ENCODE measurements at regions not wholly inside any gene's neighbourhood (a gene's known extent, or its start where the extent isn't known, plus 50 kb on each side); places are given as distances from the start of the nearest gene placed in this dataset.
"Not testable (repeated sequence)": the region's sequence is repeated elsewhere in the genome, so short reads cannot be mapped to it uniquely, and the experiment has no call there.

- in situ Hi-C loops (cut with HindIII; ENCODE audit: low sequenced_read_pairs), result no loop called here
- DNase-seq (ENCODE audit: low spot score), result no peak
Observed at GRCh38 chr14:46464341-46464740, 187.2 kb downstream of the RPL10L start.

GRCh38 chr14:46451800-46452199 lies 199.8 kb downstream of the RPL10L start:
- in situ Hi-C loops (cut with HindIII; ENCODE audit: low sequenced_read_pairs), result no loop called here
- DNase-seq (ENCODE audit: low spot score), result no peak

- DNase-seq (ENCODE audit: low spot score), result no peak
- in situ Hi-C loops (cut with HindIII; ENCODE audit: low sequenced_read_pairs), result no loop called here
Observed at GRCh38 chr14:46444666-46445065, 206.9 kb downstream of the RPL10L start.

- in situ Hi-C loops (cut with HindIII; ENCODE audit: low sequenced_read_pairs), result no loop called here
- DNase-seq (ENCODE audit: low spot score), result no peak
Observed at GRCh38 chr14:46433381-46433780, 218.2 kb downstream of the RPL10L start.

- in situ Hi-C loops (cut with HindIII; ENCODE audit: low sequenced_read_pairs), result no loop called here
- no peak for DNase-seq (ENCODE audit: low spot score)
Observed at GRCh38 chr14:46432516-46432915, 219.1 kb downstream of the RPL10L start.

- in situ Hi-C loops (cut with HindIII; ENCODE audit: low sequenced_read_pairs), result no loop called here
- no peak for DNase-seq (ENCODE audit: low spot score)
Observed at GRCh38 chr14:46417066-46417465, 234.5 kb downstream of the RPL10L start.

- DNase-seq (ENCODE audit: low spot score), result no peak
- in situ Hi-C loops (cut with HindIII; ENCODE audit: low sequenced_read_pairs), result no loop called here
Observed at GRCh38 chr14:46404865-46405811, 246.4 kb downstream of the RPL10L start.

GRCh38 chr14:46402001-46402690 lies 249.4 kb downstream of the RPL10L start:
- in situ Hi-C loops (cut with HindIII; ENCODE audit: low sequenced_read_pairs); DNase-seq (ENCODE audit: low spot score): not testable (repeated sequence)

GRCh38 chr14:46401066-46401465 lies 250.5 kb downstream of the RPL10L start:
- DNase-seq (ENCODE audit: low spot score), result no peak
- in situ Hi-C loops (cut with HindIII; ENCODE audit: low sequenced_read_pairs), result no loop called here

GRCh38 chr14:46399049-46399448 lies 252.5 kb downstream of the RPL10L start:
- in situ Hi-C loops (cut with HindIII; ENCODE audit: low sequenced_read_pairs), result no loop called here
- no peak for DNase-seq (ENCODE audit: low spot score)

GRCh38 chr14:46384611-46385010 lies 267.0 kb downstream of the RPL10L start:
- no peak for DNase-seq (ENCODE audit: low spot score)
- in situ Hi-C loops (cut with HindIII; ENCODE audit: low sequenced_read_pairs), result no loop called here

GRCh38 chr14:46381674-46382073 lies 269.9 kb downstream of the RPL10L start:
- DNase-seq (ENCODE audit: low spot score), result no peak
- in situ Hi-C loops (cut with HindIII; ENCODE audit: low sequenced_read_pairs), result no loop called here

GRCh38 chr14:46378248-46378647 lies 273.3 kb downstream of the RPL10L start:
- in situ Hi-C loops (cut with HindIII; ENCODE audit: low sequenced_read_pairs), result no loop called here
- no peak for DNase-seq (ENCODE audit: low spot score)

GRCh38 chr14:46377305-46377704 lies 274.3 kb downstream of the RPL10L start:
- in situ Hi-C loops (cut with HindIII; ENCODE audit: low sequenced_read_pairs), result no loop called here
- DNase-seq (ENCODE audit: low spot score), result no peak

GRCh38 chr14:46369391-46369790 lies 282.2 kb downstream of the RPL10L start:
- in situ Hi-C loops (cut with HindIII; ENCODE audit: low sequenced_read_pairs), result no loop called here

GRCh38 chr14:46368275-46368674 lies 283.3 kb downstream of the RPL10L start:
- in situ Hi-C loops (cut with HindIII; ENCODE audit: low sequenced_read_pairs), result no loop called here
- DNase-seq (ENCODE audit: low spot score), result peak; percentile 20

More at GRCh38 chr14:46369391-46369790, 282.2 kb downstream of the RPL10L start:
- no peak for DNase-seq (ENCODE audit: low spot score)

- in situ Hi-C loops (cut with HindIII; ENCODE audit: low sequenced_read_pairs), result no loop called here
- no peak for DNase-seq (ENCODE audit: low spot score)
Observed at GRCh38 chr14:46352844-46353243, 298.7 kb downstream of the RPL10L start.

GRCh38 chr14:46344327-46344937 lies 307.1 kb downstream of the RPL10L start:
- peak; percentile 5 for DNase-seq (ENCODE audit: low spot score)
- in situ Hi-C loops (cut with HindIII; ENCODE audit: low sequenced_read_pairs), result no loop called here

GRCh38 chr14:46325777-46326176 lies 325.8 kb downstream of the RPL10L start:
- in situ Hi-C loops (cut with HindIII; ENCODE audit: low sequenced_read_pairs), result no loop called here
- no peak for DNase-seq (ENCODE audit: low spot score)

GRCh38 chr14:46325157-46325556 lies 326.4 kb downstream of the RPL10L start:
- in situ Hi-C loops (cut with HindIII; ENCODE audit: low sequenced_read_pairs), result no loop called here
- DNase-seq (ENCODE audit: low spot score), result no peak

Data from G401 (cell line).